Lower lobe of right lung (tissue), 2 donors: ENCODE measurements at regions not wholly inside any gene's neighbourhood (a gene's known extent, or its start where the extent isn't known, plus 50 kb on each side); places are given as distances from the start of the nearest gene placed in this dataset.

ENCODE experiments used
- ATAC-seq, 2 donors: fragments of 200-7000 bp; cut with Tn5 transposase; one replicate each; pipeline ENCODE4 v1.9.1; 2020 to 2022; ENCODE audit warnings: mild to moderate bottlenecking in 2 of 2, moderate library complexity in 2 of 2
- DNase-seq: peaks from one replicate; pipeline ENCODE4 v3.0.0-alpha.2; 2020
- H3K27ac ChIP-seq: fragments of 200-600 bp; one replicate; pipeline ENCODE4 v1.8.0; 2022
- H3K27me3 ChIP-seq: fragments of 200-600 bp; one replicate; pipeline ENCODE4 v1.8.0; 2022; ENCODE audit warnings: low read depth
- H3K36me3 ChIP-seq: fragments of 200-600 bp; one replicate; pipeline ENCODE4 v1.8.0; 2022; ENCODE audit warnings: mild to moderate bottlenecking
- H3K4me1 ChIP-seq: fragments of 200-600 bp; one replicate; pipeline ENCODE4 v1.8.0; 2022
- H3K4me3 ChIP-seq: fragments of 200-600 bp; one replicate; pipeline ENCODE4 v1.8.0; 2022; ENCODE audit warnings: mild to moderate bottlenecking
- H3K9me3 ChIP-seq: fragments of 200-600 bp; one replicate; pipeline ENCODE4 v1.8.0; 2022
- CTCF ChIP-seq: fragments of 200-600 bp; IDR thresholded peaks from one replicate; pipeline ENCODE4 v1.8.0; 2022; ENCODE audit warnings: antibody characterized with exemption, mild to moderate bottlenecking
- intact Hi-C: fragments of 100-400 bp; cut with DNase I; formaldehyde crosslinking; loops from one replicate; pipeline ENCODE4 v1.11.0; 2022
- donor health status: DM: no; HTN: yes; CAD: no; lungs with severe emphysema.

GRCh38 chr10:105509517-105509916, 868.4 kb downstream of the SORCS3 start:
- no peak for TF ChIP-seq CTCF
- Histone ChIP-seq H3K9me3 (no peaks in the 10 kb centered on the region), H3K4me3 (no peak overlapping the region), H3K4me1 (no peaks in the 10 kb centered on the region), H3K27me3 (no peaks in the 10 kb centered on the region), H3K36me3 (no peaks in the 10 kb centered on the region), H3K27ac (no peak overlapping the region)
- DNase-seq: no peak
- no peak for ATAC-seq
- intact Hi-C loops: no loop called here

GRCh38 chr10:105506262-105506661, 865.2 kb downstream of the SORCS3 start:
- DNase-seq (no peak), ATAC-seq (no peak)
- Histone ChIP-seq H3K4me1 (no peaks in the 10 kb centered on the region), H3K27me3 (no peaks in the 10 kb centered on the region), H3K27ac (no peak overlapping the region), H3K9me3 (no peaks in the 10 kb centered on the region), H3K36me3 (no peaks in the 10 kb centered on the region), H3K4me3 (no peak overlapping the region)
- intact Hi-C loops: no loop called here
- TF ChIP-seq CTCF: no peak

- Histone ChIP-seq H3K27me3 (no peaks in the 10 kb centered on the region), H3K36me3 (no peaks in the 10 kb centered on the region), H3K4me3 (no peak overlapping the region), H3K9me3 (no peaks in the 10 kb centered on the region), H3K4me1 (no peaks in the 10 kb centered on the region), H3K27ac (no peak overlapping the region)
- ATAC-seq (no peak), DNase-seq (no peak)
- intact Hi-C loops: no loop called here
- TF ChIP-seq CTCF: no peak
Measured at GRCh38 chr10:105503714-105504113, 862.6 kb downstream of the SORCS3 start.

GRCh38 chr10:105502058-105502457, 861.0 kb downstream of the SORCS3 start:
- H3K9me3 ChIP-seq: no peaks in the 10 kb centered on the region
- intact Hi-C loops: no loop called here

GRCh38 chr10:105494944-105495343, 853.9 kb downstream of the SORCS3 start:
- H3K27me3 ChIP-seq: no peaks in the 10 kb centered on the region
- H3K4me1 ChIP-seq: no peaks in the 10 kb centered on the region
- H3K4me3 ChIP-seq: no peak overlapping the region
- ATAC-seq (no peak), DNase-seq (no peak)
- TF ChIP-seq CTCF: no peak
- intact Hi-C loops: no loop called here
- H3K27ac ChIP-seq: no peak overlapping the region
- no peaks in the 10 kb centered on the region for H3K36me3 ChIP-seq
- H3K9me3 ChIP-seq: no peaks in the 10 kb centered on the region

More at GRCh38 chr10:105502058-105502457, 861.0 kb downstream of the SORCS3 start:
- Histone ChIP-seq H3K4me1 (no peaks in the 10 kb centered on the region), H3K36me3 (no peaks in the 10 kb centered on the region), H3K4me3 (no peak overlapping the region), H3K27ac (no peak overlapping the region), H3K27me3 (no peaks in the 10 kb centered on the region)
- DNase-seq (no peak), ATAC-seq (no peak)
- no peak for TF ChIP-seq CTCF

GRCh38 chr10:105494303-105494702, 853.2 kb downstream of the SORCS3 start:
- Histone ChIP-seq H3K27ac (no peak overlapping the region), H3K9me3 (no peaks in the 10 kb centered on the region), H3K36me3 (no peaks in the 10 kb centered on the region), H3K4me1 (no peaks in the 10 kb centered on the region), H3K4me3 (no peak overlapping the region), H3K27me3 (no peaks in the 10 kb centered on the region)
- no peak for DNase-seq
- no peak for ATAC-seq
- TF ChIP-seq CTCF: no peak
- intact Hi-C loops: no loop called here
